Trophoblast cell (in vitro differentiated cells and primary cell): ENCODE measurements at regions not wholly inside any gene's neighbourhood (a gene's known extent, or its start where the extent isn't known, plus 50 kb on each side); places are given as distances from the start of the nearest gene placed in this dataset.
A peak's percentile ranks its signal among the peaks of the same experiment; 100 is the strongest.

Experiments used
- DNase-seq, 2 donors: peaks; one replicate each; pipeline ENCODE4 v3.0.0-alpha.2; 2016
- H2AFZ ChIP-seq: 2 replicates; pipeline ENCODE4 v1.6.1; 2013; ENCODE audit warnings: low read length, moderate library complexity, mild to moderate bottlenecking; ENCODE audit not compliant: insufficient read depth, poor library complexity
- H2AK5ac ChIP-seq: 2 replicates; pipeline ENCODE4 v1.6.1; 2013; ENCODE audit warnings: mild to moderate bottlenecking, low read length
- H2BK120ac ChIP-seq: 2 replicates; pipeline ENCODE4 v1.6.1; 2013; ENCODE audit warnings: low read length, mild to moderate bottlenecking, moderate library complexity; ENCODE audit not compliant: insufficient read depth, poor library complexity
- H2BK12ac ChIP-seq: 2 replicates; pipeline ENCODE4 v1.6.1; 2013; ENCODE audit warnings: mild to moderate bottlenecking, low read length, moderate library complexity
- H2BK5ac ChIP-seq: 2 replicates; pipeline ENCODE4 v1.6.1; 2013; ENCODE audit warnings: low read length, low read depth, moderate library complexity, mild to moderate bottlenecking; ENCODE audit not compliant: poor library complexity
- H3K14ac ChIP-seq: 2 replicates; pipeline ENCODE4 v1.6.1; 2013; ENCODE audit warnings: mild to moderate bottlenecking, low read length
- H3K18ac ChIP-seq: 2 replicates; pipeline ENCODE4 v1.6.1; 2013; ENCODE audit warnings: mild to moderate bottlenecking, low read length
- H3K23ac ChIP-seq: 2 replicates; pipeline ENCODE4 v1.6.1; 2013; ENCODE audit warnings: low read length
- H3K27ac ChIP-seq: 2 replicates; pipeline ENCODE4 v1.5.1; 2013; ENCODE audit warnings: low read depth, mild to moderate bottlenecking, inconsistent platforms, low read length, moderate library complexity
- H3K27me3 ChIP-seq: 2 replicates; pipeline ENCODE4 v1.6.1; 2013; ENCODE audit warnings: inconsistent platforms, mild to moderate bottlenecking, low read length, moderate library complexity; ENCODE audit not compliant: insufficient read depth
- H3K36me3 ChIP-seq, 2 experiments: 1 replicate in 1 of 2; 2 replicates in 1 of 2; pipeline ENCODE4 v1.6.1; 2013; ENCODE audit warnings: low read length in 2 of 2, mild to moderate bottlenecking in 2 of 2, moderate library complexity in 1 of 2; ENCODE audit not compliant: insufficient read depth in 2 of 2, control insufficient read depth in 1 of 2
- H3K4ac ChIP-seq: 2 replicates; pipeline ENCODE4 v1.6.1; 2013; ENCODE audit warnings: low read depth, mild to moderate bottlenecking, low read length, moderate library complexity
- H3K4me1 ChIP-seq, 2 experiments: 1 replicate in 1 of 2; 2 replicates in 1 of 2; pipeline ENCODE4 v1.6.1; 2013; ENCODE audit warnings: low read length in 2 of 2, mild to moderate bottlenecking in 2 of 2, moderate library complexity in 1 of 2; ENCODE audit not compliant: insufficient read depth in 2 of 2, control insufficient read depth in 1 of 2
- H3K4me2 ChIP-seq: 2 replicates; pipeline ENCODE4 v1.6.1; 2013; ENCODE audit warnings: inconsistent platforms, mild to moderate bottlenecking, low read length, moderate library complexity
- H3K4me3 ChIP-seq: 2 replicates; pipeline ENCODE4 v1.5.1; 2013; ENCODE audit warnings: mild to moderate bottlenecking, low read depth, low read length, inconsistent platforms
- H3K79me1 ChIP-seq: one replicate; pipeline ENCODE4 v1.6.1; 2013; ENCODE audit warnings: low read length
- H3K79me2 ChIP-seq: 2 replicates; pipeline ENCODE4 v1.6.1; 2013; ENCODE audit warnings: low read length, mild to moderate bottlenecking; ENCODE audit not compliant: control insufficient read depth, insufficient read depth, poor library complexity
- H3K9ac ChIP-seq: 2 replicates; pipeline ENCODE4 v1.6.1; 2013; ENCODE audit warnings: mild to moderate bottlenecking, low read length
- H3K9me3 ChIP-seq: 2 replicates; pipeline ENCODE4 v1.6.1; 2013; ENCODE audit warnings: low read depth, mild to moderate bottlenecking, control low read depth, inconsistent platforms, low read length; ENCODE audit not compliant: insufficient read depth
- H4K12ac ChIP-seq: 2 replicates; pipeline ENCODE4 v1.6.1; 2013; ENCODE audit warnings: low read depth, mild to moderate bottlenecking, low read length, moderate library complexity
- H4K8ac ChIP-seq: 2 replicates; pipeline ENCODE4 v1.6.1; 2013; ENCODE audit warnings: low read depth, mild to moderate bottlenecking, low read length, moderate library complexity
- H4K91ac ChIP-seq: one replicate; pipeline ENCODE4 v1.6.1; 2013; ENCODE audit warnings: low read depth, mild to moderate bottlenecking, low read length, moderate library complexity
- WGBS: extraction: QIAGEN DNeasy Blood & Tissue Kit; methylation state at CpG from one replicate; pipeline ENCODE4 v1.1.7; 2013; ENCODE audit warnings: missing lambda C conversion rate; ENCODE audit not compliant: insufficient read length, insufficient coverage; ENCODE audit errors: extremely low coverage; 5-methylcytosine and 5-hydroxymethylcytosine counted together

GRCh38 chr6:1201547-1202200, 110.2 kb upstream of the FOXQ1 start:
- no peaks in the 10 kb centered on the region for H3K9me3 ChIP-seq
- H3K9ac ChIP-seq = no peak overlapping the region
- no peak overlapping the region for H3K23ac ChIP-seq
- no peak overlapping the region for H3K18ac ChIP-seq
- no peak overlapping the region for H2BK120ac ChIP-seq
- H3K27me3 ChIP-seq = no peaks in the 10 kb centered on the region
- no peaks in the 10 kb centered on the region for H3K79me2 ChIP-seq
- no peaks in the 10 kb centered on the region for H3K4me1 ChIP-seq
- H3K36me3 ChIP-seq = no peaks in the 10 kb centered on the region
- no peak overlapping the region for H4K12ac ChIP-seq
- no peak overlapping the region for H3K4ac ChIP-seq
- no peak overlapping the region for H2BK5ac ChIP-seq
- H3K27ac ChIP-seq = no peak overlapping the region
- H4K8ac ChIP-seq = no peak overlapping the region
- H2AFZ ChIP-seq = no peak overlapping the region
- H3K4me2 ChIP-seq = no peak overlapping the region
- H2AK5ac ChIP-seq = no peak overlapping the region
- H2BK12ac ChIP-seq = no peak overlapping the region
- no peak overlapping the region for H3K14ac ChIP-seq
- H3K79me1 ChIP-seq = no peaks in the 10 kb centered on the region
- H4K91ac ChIP-seq = no peak overlapping the region
- no CpG with 5 or more reads among the region's 9 CpGs for WGBS
- peak; percentile 36 to 65 for DNase-seq
- H3K4me3 ChIP-seq = no peak overlapping the region

DNA sequence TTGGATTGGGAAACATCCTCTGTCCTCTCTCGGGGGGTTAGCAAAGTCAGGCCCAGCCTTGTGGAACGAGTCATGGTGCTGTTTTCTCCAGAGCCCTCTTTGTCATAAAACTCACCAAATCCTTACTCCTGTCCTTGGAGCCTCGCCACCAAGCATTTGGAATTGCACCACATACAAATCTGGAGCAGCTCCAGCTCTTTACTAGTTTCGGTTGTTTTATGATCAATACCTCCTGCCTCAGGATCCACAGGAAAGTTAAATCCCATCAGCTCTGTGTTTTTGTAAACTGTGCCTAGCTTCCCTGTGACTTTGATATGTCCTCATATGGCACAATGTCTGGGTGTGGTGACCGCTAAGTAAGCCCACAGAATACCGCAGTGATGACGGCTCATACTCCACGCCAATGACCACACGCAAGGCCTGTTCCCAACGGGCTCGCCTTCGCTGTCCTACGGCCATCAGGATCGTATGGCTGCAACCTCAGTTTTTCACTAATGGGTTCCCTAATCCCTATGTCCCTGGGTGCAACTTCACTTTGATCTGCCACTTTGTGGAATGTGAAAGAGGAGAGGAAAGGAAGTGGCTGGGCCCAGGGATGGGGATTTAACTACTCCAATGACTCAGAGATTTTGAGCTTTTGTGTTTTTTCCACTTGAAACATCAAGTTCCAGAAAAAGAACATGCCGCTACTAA, 111.3 kb upstream of the FOXQ1 start:
- H4K91ac ChIP-seq = no peak overlapping the region
- H3K23ac ChIP-seq = no peak overlapping the region
- no peaks in the 10 kb centered on the region for H3K27me3 ChIP-seq
- no peak overlapping the region for H3K27ac ChIP-seq
- no peaks in the 10 kb centered on the region for H3K79me1 ChIP-seq
- no peak overlapping the region for H3K4me2 ChIP-seq
- no peak overlapping the region for H2BK12ac ChIP-seq
- H3K4ac ChIP-seq = no peak overlapping the region
- no peaks in the 10 kb centered on the region for H3K36me3 ChIP-seq
- H4K12ac ChIP-seq = no peak overlapping the region
- WGBS = no CpG with 5 or more reads among the region's 15 CpGs
- H3K4me3 ChIP-seq = no peak overlapping the region
- no peak overlapping the region for H4K8ac ChIP-seq
- H3K9me3 ChIP-seq = no peaks in the 10 kb centered on the region
- no peak overlapping the region for H3K18ac ChIP-seq
- H3K4me1 ChIP-seq = no peaks in the 10 kb centered on the region
- no peak overlapping the region for H2AFZ ChIP-seq
- no peak overlapping the region for H2BK120ac ChIP-seq
- no peaks in the 10 kb centered on the region for H3K79me2 ChIP-seq
- H3K14ac ChIP-seq = no peak overlapping the region
- H3K9ac ChIP-seq = no peak overlapping the region
- no peak overlapping the region for H2BK5ac ChIP-seq
- H2AK5ac ChIP-seq = no peak overlapping the region
- DNase-seq = peak in 1 of 2 donors; percentile 41

- Histone ChIP-seq H2BK120ac (no peak overlapping the region), H3K36me3 (no peaks in the 10 kb centered on the region), H3K4me3 (no peak overlapping the region), H2BK12ac (no peak overlapping the region), H2BK5ac (no peak overlapping the region), H3K4me2 (no peak overlapping the region), H2AFZ (no peak overlapping the region), H3K27ac (no peak overlapping the region), H4K12ac (no peak overlapping the region), H3K4ac (no peak overlapping the region), H3K14ac (no peak overlapping the region), H4K91ac (no peak overlapping the region), H3K18ac (no peak overlapping the region), H3K79me2 (no peaks in the 10 kb centered on the region), H4K8ac (no peak overlapping the region), H2AK5ac (no peak overlapping the region), H3K9me3 (no peaks in the 10 kb centered on the region), H3K4me1 (no peaks in the 10 kb centered on the region), H3K79me1 (no peaks in the 10 kb centered on the region), H3K23ac (no peak overlapping the region), H3K9ac (no peak overlapping the region), H3K27me3 (no peaks in the 10 kb centered on the region)
- DNase-seq = no peak
- WGBS = no CpG with 5 or more reads among the region's 2 CpGs
Observed at GRCh38 chr6:1200081-1200408, 111.9 kb upstream of the FOXQ1 start.

GRCh38 chr6:1197309-1197708, 114.6 kb upstream of the FOXQ1 start:
- no peak overlapping the region for H3K4ac ChIP-seq

More at GRCh38 chr6:1197309-1197708, 114.6 kb upstream of the FOXQ1 start:
- no peak overlapping the region for H4K12ac ChIP-seq
- H2AK5ac ChIP-seq = no peak overlapping the region
- no peak overlapping the region for H3K4me2 ChIP-seq
- H4K91ac ChIP-seq = no peak overlapping the region
- DNase-seq = no peak
- no peak overlapping the region for H2BK12ac ChIP-seq
- no peak overlapping the region for H4K8ac ChIP-seq
- H3K79me1 ChIP-seq = no peaks in the 10 kb centered on the region
- H3K27me3 ChIP-seq = no peaks in the 10 kb centered on the region
- H3K79me2 ChIP-seq = no peaks in the 10 kb centered on the region
- no peak overlapping the region for H3K9ac ChIP-seq
- H3K36me3 ChIP-seq = no peaks in the 10 kb centered on the region
- H3K14ac ChIP-seq = no peak overlapping the region
- no peak overlapping the region for H2AFZ ChIP-seq
- no peak overlapping the region for H3K23ac ChIP-seq
- WGBS = no CpG with 5 or more reads among the region's 3 CpGs
- no peak overlapping the region for H3K18ac ChIP-seq
- H3K4me3 ChIP-seq = no peak overlapping the region
- H2BK120ac ChIP-seq = no peak overlapping the region
- H3K4me1 ChIP-seq = no peaks in the 10 kb centered on the region
- H3K9me3 ChIP-seq = no peaks in the 10 kb centered on the region
- H3K27ac ChIP-seq = no peak overlapping the region
- H2BK5ac ChIP-seq = no peak overlapping the region
